GM12864 (cell line): ENCODE measurements at regions not wholly inside any gene's neighbourhood (a gene's known extent, or its start where the extent isn't known, plus 50 kb on each side); places are given as distances from the start of the nearest gene placed in this dataset.
"Not testable (repeated sequence)": the region's sequence is repeated elsewhere in the genome, so short reads cannot be mapped to it uniquely, and the experiment has no call there.

Experiments
- DNase-seq: peaks from one replicate; pipeline ENCODE4 v3.0.0-alpha.2; 2011; ENCODE audit warnings: low read depth
- H3K4me3 ChIP-seq: 2 replicates; pipeline ENCODE4 v1.5.1; 2011; ENCODE audit warnings: mild to moderate bottlenecking, low read depth, low read length, control low read depth
- CTCF ChIP-seq: IDR thresholded peaks from 2 replicates; pipeline ENCODE4 v1.5.1; 2011; ENCODE audit warnings: low read depth, mild to moderate bottlenecking, moderate library complexity, low read length, control low read depth, inconsistent platforms; ENCODE audit errors: missing control alignments

GRCh38 chrX:10990418-10990817, 120.7 kb upstream of the HCCS start:
- TF ChIP-seq CTCF, result no peak
- H3K4me3 ChIP-seq, result no peak overlapping the region

GRCh38 chrX:10990976-10991375, 120.2 kb upstream of the HCCS start:
- H3K4me3 ChIP-seq, result no peak overlapping the region
- no peak for DNase-seq
- TF ChIP-seq CTCF, result no peak

More at GRCh38 chrX:10990418-10990817, 120.7 kb upstream of the HCCS start:
- DNase-seq, result no peak

GRCh38 chrX:10992110-10992509, 119.0 kb upstream of the HCCS start:
- DNase-seq, result no peak
- no peak for TF ChIP-seq CTCF
- H3K4me3 ChIP-seq, result no peak overlapping the region

GRCh38 chrX:11007076-11007475, 104.1 kb upstream of the HCCS start:
- H3K4me3 ChIP-seq, DNase-seq: not testable (repeated sequence)

- TF ChIP-seq CTCF, result no peak
- H3K4me3 ChIP-seq, result no peak overlapping the region
- DNase-seq, result no peak
Measured at GRCh38 chrX:11010476-11010875, 100.7 kb upstream of the HCCS start.

GRCh38 chrX:11016728-11017127, 94.4 kb upstream of the HCCS start:
- DNase-seq, result no peak
- no peak overlapping the region for H3K4me3 ChIP-seq
- no peak for TF ChIP-seq CTCF

- DNase-seq, H3K4me3 ChIP-seq: not testable (repeated sequence)
Measured at GRCh38 chrX:11022588-11022987, 88.5 kb upstream of the HCCS start.

GRCh38 chrX:11039926-11040325, 71.2 kb upstream of the HCCS start:
- DNase-seq, result no peak
- no peak for TF ChIP-seq CTCF
- no peak overlapping the region for H3K4me3 ChIP-seq
